ENCODE measurements at regions not wholly inside any gene's neighbourhood (a gene's known extent, or its start where the extent isn't known, plus 50 kb on each side); places are given as distances from the start of the nearest gene placed in this dataset.

DNA sequence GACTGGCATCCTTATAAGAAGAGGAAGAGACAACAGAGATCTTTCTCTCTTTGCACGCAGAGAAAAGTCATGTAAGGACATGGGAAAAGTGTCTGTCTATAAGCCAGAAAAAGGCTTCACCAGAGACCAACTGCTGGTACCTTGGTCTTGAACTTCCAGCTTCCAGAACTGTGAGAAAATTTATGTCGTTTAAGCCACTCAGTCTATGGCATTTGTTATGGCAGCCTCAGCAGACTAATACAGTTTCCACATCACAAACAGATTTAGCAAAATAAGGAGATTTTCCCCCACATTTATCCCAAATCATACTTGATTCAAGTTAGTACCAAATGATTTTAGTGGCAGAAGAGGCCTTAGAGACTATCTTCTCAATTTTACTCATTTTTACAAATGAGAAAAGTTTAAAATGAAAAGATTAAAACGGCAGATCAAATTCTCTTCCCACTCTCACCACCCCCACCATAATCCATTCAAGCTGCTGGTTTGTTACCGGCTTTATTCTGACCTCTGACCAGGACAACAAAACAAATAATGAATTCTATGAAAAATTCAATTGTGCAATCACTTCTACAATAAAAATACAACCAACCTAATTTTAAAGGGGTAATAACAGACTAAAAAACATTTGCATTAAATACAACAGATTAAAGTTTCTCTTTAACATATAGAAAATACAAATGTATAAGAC is 316.3 kb downstream of the TBC1D4 start:
- TF ChIP-seq, protein P1, sequence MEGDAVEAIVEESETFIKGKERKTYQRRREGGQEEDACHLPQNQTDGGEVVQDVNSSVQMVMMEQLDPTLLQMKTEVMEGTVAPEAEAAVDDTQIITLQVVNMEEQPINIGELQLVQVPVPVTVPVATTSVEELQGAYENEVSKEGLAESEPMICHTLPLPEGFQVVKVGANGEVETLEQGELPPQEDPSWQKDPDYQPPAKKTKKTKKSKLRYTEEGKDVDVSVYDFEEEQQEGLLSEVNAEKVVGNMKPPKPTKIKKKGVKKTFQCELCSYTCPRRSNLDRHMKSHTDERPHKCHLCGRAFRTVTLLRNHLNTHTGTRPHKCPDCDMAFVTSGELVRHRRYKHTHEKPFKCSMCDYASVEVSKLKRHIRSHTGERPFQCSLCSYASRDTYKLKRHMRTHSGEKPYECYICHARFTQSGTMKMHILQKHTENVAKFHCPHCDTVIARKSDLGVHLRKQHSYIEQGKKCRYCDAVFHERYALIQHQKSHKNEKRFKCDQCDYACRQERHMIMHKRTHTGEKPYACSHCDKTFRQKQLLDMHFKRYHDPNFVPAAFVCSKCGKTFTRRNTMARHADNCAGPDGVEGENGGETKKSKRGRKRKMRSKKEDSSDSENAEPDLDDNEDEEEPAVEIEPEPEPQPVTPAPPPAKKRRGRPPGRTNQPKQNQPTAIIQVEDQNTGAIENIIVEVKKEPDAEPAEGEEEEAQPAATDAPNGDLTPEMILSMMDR (IDR thresholded peaks at IDR 0.05; ENCODE audit: insufficient read depth, low read depth, low read length, missing control alignments): no peak
- H3K4me3 ChIP-seq (ENCODE audit: low read depth, low read length): no peak overlapping the region
- DNase-seq (ENCODE audit: low read depth): no peak

DNA sequence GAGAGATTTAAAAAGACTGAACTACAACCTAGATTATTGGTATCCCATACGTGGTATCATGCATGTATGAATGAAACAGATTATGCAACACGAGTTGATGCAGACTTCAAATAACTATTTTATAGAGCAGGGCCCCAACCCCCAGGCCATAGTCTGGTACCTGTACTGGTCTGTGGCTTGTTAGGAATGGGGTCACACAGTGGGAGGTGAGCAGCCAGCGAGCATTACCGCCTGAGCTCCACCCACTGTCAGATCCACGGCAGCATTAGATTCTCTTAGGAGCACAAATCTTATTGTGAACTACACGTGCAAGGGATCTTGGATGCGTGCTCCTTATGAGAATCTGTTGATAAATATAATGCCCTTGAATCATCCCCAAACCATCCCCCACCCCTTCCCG is 320.2 kb downstream of the TBC1D4 start:
- no peak for DNase-seq (ENCODE audit: low read depth)
- H3K4me3 ChIP-seq (ENCODE audit: low read depth, low read length): no peak overlapping the region
- TF ChIP-seq, protein P1 (IDR thresholded peaks at IDR 0.05; ENCODE audit: insufficient read depth, low read depth, low read length, missing control alignments): no peak

DNA sequence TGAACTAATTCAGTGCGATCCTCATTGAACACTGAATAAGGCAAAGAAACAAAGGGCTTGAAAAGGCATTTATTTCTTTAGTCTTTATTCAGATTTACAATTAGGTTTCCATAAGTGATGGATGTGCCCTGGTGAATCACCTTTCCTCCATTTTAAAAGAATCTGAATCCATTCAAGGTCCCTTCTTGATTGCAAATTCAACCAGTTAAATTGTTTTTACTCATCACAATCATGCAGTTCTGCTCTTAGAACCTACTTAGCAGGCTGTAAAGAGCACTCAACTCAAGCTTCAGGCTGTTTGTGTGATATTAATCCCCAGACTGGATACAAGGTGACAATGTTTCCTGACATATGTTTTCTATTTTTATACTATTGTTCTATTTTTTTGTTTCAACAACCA is 321.0 kb downstream of the TBC1D4 start:
- TF ChIP-seq, protein P1 (IDR thresholded peaks at IDR 0.05; ENCODE audit: insufficient read depth, low read depth, low read length, missing control alignments): no peak
- no peak for DNase-seq (ENCODE audit: low read depth)
- H3K4me3 ChIP-seq (ENCODE audit: low read depth, low read length): no peak overlapping the region

DNA sequence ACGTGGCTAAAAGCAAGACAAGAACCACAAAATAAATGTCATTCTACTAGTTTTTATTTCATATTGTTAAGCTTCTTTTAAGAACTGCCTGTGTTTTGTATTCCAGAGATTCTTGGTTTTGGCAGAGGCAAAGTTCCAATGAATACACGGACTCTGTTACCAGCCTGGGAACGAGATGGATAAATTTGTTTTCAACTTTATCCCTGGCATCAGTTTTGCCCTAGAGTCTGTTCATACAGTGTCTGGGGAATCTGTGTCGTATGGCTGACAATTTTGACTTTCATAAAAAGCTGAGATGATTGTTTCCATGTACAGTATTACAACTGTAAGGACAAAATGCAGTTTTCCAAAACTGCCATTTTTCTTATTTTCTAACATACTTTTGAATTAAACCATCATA is 327.6 kb downstream of the TBC1D4 start:
- DNase-seq (ENCODE audit: low read depth): no peak
- TF ChIP-seq, protein P1 (IDR thresholded peaks at IDR 0.05; ENCODE audit: insufficient read depth, low read depth, low read length, missing control alignments): no peak
- no peak overlapping the region for H3K4me3 ChIP-seq (ENCODE audit: low read depth, low read length)

DNA sequence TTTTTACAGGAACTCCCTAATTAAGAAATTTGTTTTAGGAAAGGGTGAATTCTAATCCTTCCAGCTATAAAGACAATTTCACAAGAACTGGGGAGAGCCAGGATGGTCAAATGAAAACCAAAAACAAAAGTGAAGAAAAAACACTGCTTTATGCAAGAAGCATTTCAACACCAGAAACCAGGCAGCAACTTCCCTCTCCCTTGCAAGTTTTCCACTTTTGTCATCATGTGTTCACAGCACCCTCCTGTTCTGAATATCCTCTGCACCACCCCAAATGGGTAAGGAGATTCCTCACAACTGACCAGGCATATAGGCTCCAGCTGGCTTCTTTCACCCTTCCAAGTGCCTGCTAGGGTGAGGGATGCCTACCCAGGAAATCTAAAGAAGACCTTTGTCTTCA is 328.1 kb downstream of the TBC1D4 start:
- no peak for DNase-seq (ENCODE audit: low read depth)
- TF ChIP-seq, protein P1 (IDR thresholded peaks at IDR 0.05; ENCODE audit: insufficient read depth, low read depth, low read length, missing control alignments): no peak
- H3K4me3 ChIP-seq (ENCODE audit: low read depth, low read length): no peak overlapping the region

DNA sequence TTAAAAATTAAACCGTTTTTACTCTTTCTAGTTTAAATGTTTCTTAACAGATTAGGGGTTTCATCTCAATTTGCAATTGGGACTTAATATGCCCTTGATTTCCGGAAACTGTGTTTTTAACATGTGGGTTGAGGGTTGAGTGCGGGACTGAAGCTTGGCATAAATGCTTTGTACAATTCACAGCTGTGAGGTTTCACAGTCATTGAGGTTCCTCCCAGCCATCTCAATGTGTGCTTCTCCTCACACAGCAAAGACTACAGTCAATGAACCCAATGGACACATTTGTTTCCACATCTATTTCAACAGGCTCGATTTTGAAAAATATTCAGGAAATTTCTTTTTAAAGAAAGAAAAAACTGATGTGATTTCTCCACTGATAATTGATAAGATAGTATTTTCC is 328.6 kb downstream of the TBC1D4 start:
- no peak overlapping the region for H3K4me3 ChIP-seq (ENCODE audit: low read depth, low read length)
- TF ChIP-seq, protein P1 (IDR thresholded peaks at IDR 0.05; ENCODE audit: insufficient read depth, low read depth, low read length, missing control alignments): no peak

DNA sequence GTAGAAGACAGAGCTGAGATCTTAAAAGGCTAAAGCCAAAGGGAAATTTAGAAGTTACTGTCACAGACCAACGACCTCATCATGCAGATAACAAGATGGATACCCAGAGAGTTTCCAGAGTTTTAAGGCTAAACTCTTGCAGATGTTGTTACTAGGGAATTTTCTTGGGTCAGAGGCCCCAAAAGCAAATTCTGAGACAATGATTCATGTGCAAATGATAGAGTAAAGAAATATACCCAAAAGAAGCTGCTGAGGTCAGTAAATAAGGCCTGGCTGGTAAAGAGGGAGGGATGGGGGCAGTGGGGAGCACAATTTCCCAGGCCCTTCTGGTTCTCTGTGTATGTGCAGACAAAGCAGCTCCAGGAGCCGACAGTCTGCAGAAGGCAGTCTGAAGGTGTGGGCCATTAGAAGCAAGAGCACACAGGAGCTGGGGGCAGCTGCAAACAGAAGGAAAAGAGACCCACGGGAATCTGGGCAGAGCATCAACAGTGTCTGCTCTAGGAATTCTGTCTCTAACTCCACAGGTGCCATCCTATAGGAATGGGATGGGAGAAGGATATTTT is 330.8 kb downstream of the TBC1D4 start:
- TF ChIP-seq, protein P1 (IDR thresholded peaks at IDR 0.05; ENCODE audit: insufficient read depth, low read depth, low read length, missing control alignments): no peak

More for the DNA sequence above, 328.6 kb downstream of the TBC1D4 start:
- DNase-seq (ENCODE audit: low read depth): no peak

More for the DNA sequence above, 330.8 kb downstream of the TBC1D4 start:
- no peak for DNase-seq (ENCODE audit: low read depth)
- no peak overlapping the region for H3K4me3 ChIP-seq (ENCODE audit: low read depth, low read length)
